Panc1 (cell line): ENCODE measurements at regions not wholly inside any gene's neighbourhood (a gene's known extent, or its start where the extent isn't known, plus 50 kb on each side); places are given as distances from the start of the nearest gene placed in this dataset.
"Not testable (repeated sequence)": the region's sequence is repeated elsewhere in the genome, so short reads cannot be mapped to it uniquely, and the experiment has no call there.

Experiments used
- CTCF ChIP-seq: fragments of 450-650 bp; IDR thresholded peaks from 2 replicates; pipeline ENCODE4 v1.5.1; 2017; ENCODE audit warnings: mild to moderate bottlenecking
- POLR2AphosphoS5 ChIP-seq: IDR thresholded peaks from 2 replicates; pipeline ENCODE4 v1.6.1; 2012; ENCODE audit warnings: mild to moderate bottlenecking, low read depth, low read length, moderate library complexity
- REST ChIP-seq, 2 experiments: IDR thresholded peaks; 2 replicates each; pipeline ENCODE4 v1.6.1; 2011 to 2012; ENCODE audit warnings: low read depth in 2 of 2, control low read depth in 1 of 2, low read length in 1 of 2, mild to moderate bottlenecking in 1 of 2, moderate library complexity in 1 of 2; ENCODE audit not compliant: insufficient read depth in 1 of 2
- SIN3A ChIP-seq: IDR thresholded peaks from 2 replicates; pipeline ENCODE4 v1.6.1; 2012; ENCODE audit warnings: low read depth, mild to moderate bottlenecking, low read length, moderate library complexity, borderline replicate concordance; ENCODE audit not compliant: insufficient read depth
- TCF7L2 ChIP-seq: IDR thresholded peaks from 2 replicates; pipeline ENCODE4 v1.6.1; 2011; ENCODE audit warnings: mild to moderate bottlenecking, low read depth, low read length, inconsistent platforms

- not testable (repeated sequence) for TF ChIP-seq POLR2AphosphoS5; CTCF; TCF7L2; SIN3A; REST (IDR thresholded peaks at IDR 0.05; ENCODE audit: insufficient read depth in 1 of 2, low read depth in 2 of 2, low read length in 1 of 2)
Measured at GRCh38 chr5:75769338-75769737, 52.1 kb upstream of the POC5 start.
